ENCODE measurements at regions not wholly inside any gene's neighbourhood (a gene's known extent, or its start where the extent isn't known, plus 50 kb on each side); places are given as distances from the start of the nearest gene placed in this dataset.
"Not testable (repeated sequence)": the region's sequence is repeated elsewhere in the genome, so short reads cannot be mapped to it uniquely, and the experiment has no call there.

DNA sequence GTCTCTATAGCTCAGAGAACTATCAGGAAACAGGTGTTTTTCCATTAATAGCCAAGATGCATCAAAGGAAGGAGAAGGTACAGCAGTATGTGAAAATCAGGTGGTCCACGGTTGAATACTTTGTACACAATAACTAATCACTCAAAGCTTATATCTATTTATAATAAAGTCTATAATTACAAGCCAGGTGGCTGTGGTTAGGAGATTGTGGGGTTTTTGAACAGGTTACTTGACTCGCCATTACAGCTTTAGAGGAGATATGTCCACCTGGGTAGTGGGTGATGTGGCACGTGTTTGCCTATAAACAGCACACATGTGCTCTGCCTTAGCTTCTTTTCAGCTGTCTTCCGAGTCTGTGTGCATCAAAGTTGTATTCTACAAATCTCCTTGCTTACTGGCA is 892.2 kb upstream of the ZEB2 start:
- ChIA-PET POLR2A (no interaction called here), CTCF (interaction anchor here (0.7 kb wide), 1 partner anchor 150 kb away, joined by 3 read pairs; no protein-coding TSS in a partner anchor)
- H3K36me3 Mint-ChIP-seq, result no peaks in the 10 kb centered on the region
- intact Hi-C loops (cut with micrococcal nuclease), result no loop called here
- no peaks in the 10 kb centered on the region for H3K9me3 Mint-ChIP-seq
- peaks cover 12% of the 10 kb centered on the region for H3K4me1 Mint-ChIP-seq (ENCODE audit: low read depth)
- no peak for DNase-seq
- no peak overlapping the region for H3K4me3 Mint-ChIP-seq
- no peaks in the 10 kb centered on the region for H3K27me3 Mint-ChIP-seq
- no peak overlapping the region for H3K27ac Mint-ChIP-seq

DNA sequence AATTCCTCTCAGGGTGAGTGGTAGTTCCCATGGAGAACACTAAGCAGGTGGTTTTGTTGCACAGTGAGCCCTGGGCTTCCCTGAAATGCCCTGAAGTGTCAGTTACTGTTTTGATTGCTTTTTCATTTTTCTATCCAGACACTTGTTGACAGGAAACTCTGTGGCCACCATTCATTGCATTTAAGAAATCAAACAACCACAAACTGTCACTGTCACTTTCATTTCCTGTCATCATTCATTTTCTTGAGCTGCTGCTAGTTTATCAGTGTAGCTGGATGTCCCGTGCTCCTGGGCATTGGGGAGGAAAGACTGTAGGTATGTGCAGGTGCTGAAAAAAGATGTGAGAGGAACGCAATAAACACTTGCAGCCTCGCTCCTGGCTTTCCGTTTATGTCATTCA is 891.6 kb upstream of the ZEB2 start:
- no peaks in the 10 kb centered on the region for H3K36me3 Mint-ChIP-seq
- intact Hi-C loops (cut with micrococcal nuclease), result no loop called here
- peak; percentile 12 for DNase-seq
- H3K4me3 Mint-ChIP-seq, result no peak overlapping the region
- POLR2A ChIA-PET, result no interaction called here
- CTCF ChIA-PET, result interaction anchor here (0.7 kb wide), 1 partner anchor 151 kb away, joined by 3 read pairs; no protein-coding TSS in a partner anchor
- H3K27me3 Mint-ChIP-seq, result no peaks in the 10 kb centered on the region
- H3K4me1 Mint-ChIP-seq (ENCODE audit: low read depth), result peaks cover 12% of the 10 kb centered on the region
- no peak overlapping the region for H3K27ac Mint-ChIP-seq
- H3K9me3 Mint-ChIP-seq, result no peaks in the 10 kb centered on the region

DNA sequence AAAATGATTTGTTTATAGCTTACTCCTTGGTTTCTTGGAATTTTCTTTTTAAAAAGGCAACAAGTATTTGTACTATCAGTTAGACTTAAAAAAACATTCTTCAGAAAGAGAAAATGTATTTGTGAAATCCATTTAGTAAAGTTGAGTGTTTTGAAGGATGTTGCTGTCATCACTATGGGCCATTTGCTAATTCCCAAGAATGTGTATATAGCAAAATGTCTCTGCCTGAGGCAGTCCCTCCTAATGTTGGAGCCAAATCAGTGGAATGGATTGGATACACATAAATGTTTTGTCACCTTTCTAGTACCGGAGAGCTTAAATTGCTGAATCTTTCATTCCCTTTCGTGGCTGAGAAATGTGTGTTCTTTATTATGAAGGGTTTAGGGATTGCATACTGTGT is 890.2 kb upstream of the ZEB2 start:
- intact Hi-C loops (cut with micrococcal nuclease), result no loop called here
- Mint-ChIP-seq H3K27ac (no peak overlapping the region), H3K36me3 (no peaks in the 10 kb centered on the region), H3K27me3 (peaks cover 2% of the 10 kb centered on the region), H3K4me3 (no peak overlapping the region), H3K4me1 (ENCODE audit: low read depth) (peaks cover 12% of the 10 kb centered on the region), H3K9me3 (no peaks in the 10 kb centered on the region)
- no peak for DNase-seq
- ChIA-PET POLR2A (no interaction called here), CTCF (no interaction called here)

DNA sequence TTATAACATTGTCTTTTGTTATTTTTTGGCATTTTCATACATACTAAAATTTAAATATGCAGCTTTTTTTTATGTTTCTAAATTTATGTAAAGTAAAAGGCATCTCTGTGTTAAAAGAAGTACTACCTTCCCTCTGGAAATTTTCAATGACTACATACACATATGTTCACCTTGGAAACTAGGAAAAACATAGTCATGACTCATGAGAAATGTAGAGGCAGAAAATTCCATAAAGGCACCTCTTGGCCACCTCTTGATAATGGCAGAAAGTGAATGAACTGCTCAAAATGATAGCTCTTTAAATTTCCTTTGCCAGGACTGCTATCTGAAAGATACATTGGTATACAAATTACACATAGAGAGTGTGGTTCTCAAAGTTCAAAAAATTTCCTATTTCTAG is 889.1 kb upstream of the ZEB2 start:
- Mint-ChIP-seq H3K27me3 (peaks cover 2% of the 10 kb centered on the region), H3K4me3 (no peak overlapping the region), H3K36me3 (no peaks in the 10 kb centered on the region), H3K27ac (no peak overlapping the region), H3K9me3 (no peaks in the 10 kb centered on the region), H3K4me1 (ENCODE audit: low read depth) (peaks cover 12% of the 10 kb centered on the region)
- intact Hi-C loops (cut with micrococcal nuclease), result no loop called here
- no peak for DNase-seq
- ChIA-PET CTCF (no interaction called here), POLR2A (no interaction called here)

DNA sequence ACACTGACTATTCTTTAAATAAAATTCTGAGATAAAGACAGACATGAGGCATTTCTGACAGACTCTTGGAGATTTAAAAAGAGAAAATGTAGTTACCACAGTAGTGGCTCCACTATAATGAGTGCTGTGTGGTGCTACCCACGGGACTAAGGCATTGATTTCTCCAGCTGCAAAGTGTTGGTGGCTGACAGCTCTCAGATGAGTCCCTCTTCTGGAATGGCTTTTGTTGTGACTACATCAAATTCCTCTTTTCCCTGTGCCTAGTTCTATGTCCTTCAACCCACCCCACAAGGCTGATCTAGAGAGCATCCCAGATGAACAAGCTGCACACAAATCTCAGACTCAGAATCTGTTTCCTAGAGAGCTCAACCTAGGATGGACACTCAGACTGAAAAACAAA is 884.8 kb upstream of the ZEB2 start:
- H3K9me3 Mint-ChIP-seq, result no peaks in the 10 kb centered on the region
- POLR2A ChIA-PET, result no interaction called here
- no peak overlapping the region for H3K27ac Mint-ChIP-seq
- H3K4me1 Mint-ChIP-seq (ENCODE audit: low read depth), result no peaks in the 10 kb centered on the region
- H3K27me3 Mint-ChIP-seq, result peaks cover 2% of the 10 kb centered on the region
- intact Hi-C loops (cut with micrococcal nuclease), result no loop called here
- H3K36me3 Mint-ChIP-seq, result no peaks in the 10 kb centered on the region
- no peak overlapping the region for H3K4me3 Mint-ChIP-seq
- no peak for DNase-seq
- CTCF ChIA-PET, result no interaction called here

DNA sequence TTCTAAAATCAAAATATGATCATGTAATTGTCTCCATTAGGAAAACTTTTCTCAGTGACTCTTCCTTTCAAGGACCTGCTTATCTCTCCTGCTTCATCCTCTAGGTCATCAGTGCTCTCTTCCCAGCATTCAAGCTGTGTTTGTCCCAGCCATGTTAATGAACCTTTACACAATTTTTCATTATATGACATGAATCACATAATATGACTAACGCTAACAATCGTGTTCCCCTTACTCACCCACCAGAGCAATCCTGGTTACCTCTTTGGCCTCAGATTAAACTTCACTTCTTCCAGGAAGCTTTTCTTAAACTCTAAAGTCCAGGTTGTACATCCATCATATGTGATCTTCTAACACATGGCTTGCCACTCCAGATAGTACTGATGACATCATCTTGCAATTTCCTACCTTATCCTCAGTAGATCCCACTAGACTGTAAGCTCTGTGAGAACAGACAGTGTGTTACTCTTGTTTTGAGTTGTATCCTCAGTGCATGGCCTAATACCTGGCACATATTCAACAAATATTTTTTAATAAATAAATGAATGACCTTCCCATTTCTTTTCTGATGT is 882.9 kb upstream of the ZEB2 start:
- no peak overlapping the region for H3K27ac Mint-ChIP-seq
- no peaks in the 10 kb centered on the region for H3K36me3 Mint-ChIP-seq
- intact Hi-C loops (cut with micrococcal nuclease), result no loop called here
- H3K4me3 Mint-ChIP-seq, result no peak overlapping the region
- H3K27me3 Mint-ChIP-seq, result peaks cover 2% of the 10 kb centered on the region
- ChIA-PET POLR2A (no interaction called here), CTCF (no interaction called here)
- no peaks in the 10 kb centered on the region for H3K4me1 Mint-ChIP-seq (ENCODE audit: low read depth)
- DNase-seq, result no peak
- no peaks in the 10 kb centered on the region for H3K9me3 Mint-ChIP-seq

DNA sequence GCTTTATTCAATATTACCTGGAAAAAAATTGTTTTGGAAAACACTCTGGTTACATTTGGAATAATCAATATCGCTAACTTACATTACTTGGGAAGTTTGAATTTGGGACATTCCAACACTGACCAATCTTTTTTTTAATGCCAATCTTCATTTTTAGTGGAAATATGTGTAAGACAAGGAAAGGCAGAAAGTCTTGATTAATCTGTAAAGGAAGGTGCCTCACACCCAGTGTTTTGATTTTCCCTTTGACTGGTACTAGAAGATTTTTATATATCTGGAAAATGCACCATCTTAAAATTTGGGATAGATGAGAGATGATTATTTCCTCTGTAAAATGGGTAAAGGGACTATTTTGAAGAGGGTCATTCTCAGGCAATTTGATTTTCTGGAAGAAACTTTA is 879.2 kb upstream of the ZEB2 start:
- Mint-ChIP-seq H3K27ac (no peak overlapping the region), H3K36me3 (no peaks in the 10 kb centered on the region), H3K27me3 (no peaks in the 10 kb centered on the region), H3K4me3 (no peak overlapping the region), H3K9me3 (no peaks in the 10 kb centered on the region), H3K4me1 (ENCODE audit: low read depth) (no peaks in the 10 kb centered on the region)
- DNase-seq, result no peak
- CTCF ChIA-PET, result no interaction called here
- intact Hi-C loops (cut with micrococcal nuclease), result no loop called here
- POLR2A ChIA-PET, result no interaction called here

DNA sequence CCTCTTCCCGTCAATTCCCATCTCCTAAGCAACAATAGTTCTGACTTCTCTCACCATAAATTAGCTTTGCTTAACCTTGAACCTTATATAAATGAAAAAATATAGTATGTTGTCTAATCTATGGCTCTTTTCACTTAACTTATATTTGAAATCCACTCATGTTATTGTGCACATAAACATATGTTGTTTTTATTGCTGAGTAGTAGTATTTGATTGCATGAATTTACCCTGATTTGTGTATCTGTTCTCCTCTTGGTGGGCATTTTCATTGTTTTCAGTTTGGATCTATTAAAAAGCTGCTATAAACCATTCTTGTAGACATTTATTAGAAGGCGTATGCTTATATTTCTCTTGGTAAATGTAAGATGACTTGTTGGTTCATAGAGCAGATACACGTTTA is 874.3 kb upstream of the ZEB2 start:
- Mint-ChIP-seq H3K4me3 (no peak overlapping the region), H3K4me1 (ENCODE audit: low read depth) (no peaks in the 10 kb centered on the region), H3K27ac (no peak overlapping the region), H3K9me3 (no peaks in the 10 kb centered on the region), H3K36me3 (no peaks in the 10 kb centered on the region), H3K27me3 (no peaks in the 10 kb centered on the region)
- DNase-seq, result no peak
- ChIA-PET POLR2A (no interaction called here), CTCF (no interaction called here)
- intact Hi-C loops (cut with micrococcal nuclease), result no loop called here

DNA sequence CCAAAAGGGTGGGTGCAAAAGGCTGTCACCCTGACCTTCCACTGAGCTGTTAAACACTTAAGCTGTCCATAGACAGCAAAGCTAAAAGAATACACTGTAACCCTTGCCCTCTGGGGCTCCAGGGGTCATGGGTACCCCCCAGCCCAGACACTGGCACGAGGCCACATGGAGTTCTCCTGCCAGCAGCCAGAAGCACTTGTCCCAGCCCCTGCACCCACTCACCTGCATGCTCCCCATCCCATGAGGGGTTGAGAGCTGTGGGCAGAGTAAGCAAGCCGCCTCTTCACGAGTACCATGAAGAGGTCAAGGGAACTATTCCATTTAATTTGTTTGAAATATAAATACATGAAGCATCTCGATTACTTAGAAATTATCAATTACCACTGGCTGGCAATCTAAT is 867.1 kb upstream of the ZEB2 start:
- Mint-ChIP-seq H3K4me3 (no peak overlapping the region), H3K36me3 (no peaks in the 10 kb centered on the region), H3K27me3 (no peaks in the 10 kb centered on the region), H3K27ac (no peak overlapping the region), H3K4me1 (ENCODE audit: low read depth) (no peaks in the 10 kb centered on the region), H3K9me3 (no peaks in the 10 kb centered on the region)
- intact Hi-C loops (cut with micrococcal nuclease), result no loop called here
- ChIA-PET POLR2A (no interaction called here), CTCF (no interaction called here)
- no peak for DNase-seq

DNA sequence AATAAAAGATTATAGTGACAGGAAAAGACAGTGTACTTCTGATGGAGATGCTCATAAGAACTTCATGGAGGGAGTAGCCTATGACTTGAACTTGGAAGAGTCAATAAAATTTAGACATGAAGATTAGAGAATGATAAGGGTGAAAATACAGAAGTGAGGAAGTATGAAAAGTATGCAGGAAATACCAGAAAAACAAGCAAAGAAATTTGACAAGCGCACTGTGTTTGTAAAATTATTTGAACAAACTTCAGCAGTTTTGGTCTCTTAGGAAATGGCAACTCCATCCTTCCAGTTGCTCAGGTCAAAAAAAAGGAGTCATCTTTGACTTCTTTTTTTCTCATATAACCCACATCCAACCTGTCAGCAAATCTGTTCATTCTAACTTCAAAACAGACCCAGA is 864.0 kb upstream of the ZEB2 start:
- no peak for DNase-seq
- POLR2A ChIA-PET, result no interaction called here
- Mint-ChIP-seq H3K9me3 (no peaks in the 10 kb centered on the region), H3K36me3 (no peaks in the 10 kb centered on the region), H3K27me3 (no peaks in the 10 kb centered on the region), H3K27ac (no peak overlapping the region), H3K4me3 (no peak overlapping the region), H3K4me1 (ENCODE audit: low read depth) (no peaks in the 10 kb centered on the region)
- intact Hi-C loops (cut with micrococcal nuclease), result no loop called here
- CTCF ChIA-PET, result no interaction called here

DNA sequence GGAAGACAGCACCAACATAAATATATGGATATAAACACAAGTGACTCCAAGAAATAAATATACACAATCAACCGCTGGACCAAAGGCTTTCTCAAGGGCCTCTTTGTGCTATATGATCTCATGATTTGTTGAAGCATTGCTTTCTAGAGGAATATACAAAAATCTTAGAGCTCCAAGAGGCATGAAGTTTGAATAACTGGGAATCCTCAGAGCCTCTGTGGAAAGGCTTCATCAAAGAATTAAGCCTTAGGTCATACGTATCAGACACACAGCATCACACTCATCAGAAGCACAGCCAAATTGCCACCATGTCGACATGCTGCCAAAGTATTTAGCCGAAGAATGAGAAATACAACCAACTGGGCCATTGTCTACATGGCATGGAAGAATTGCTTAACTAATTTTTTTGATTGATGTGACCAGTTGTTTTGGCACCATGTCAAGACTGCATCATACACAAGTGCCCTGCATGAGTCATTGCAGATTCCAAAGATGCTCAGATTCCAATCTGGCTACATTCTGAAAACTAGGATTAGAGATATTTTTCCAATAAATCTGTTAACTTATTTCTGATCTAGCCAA is 860.6 kb upstream of the ZEB2 start:
- POLR2A ChIA-PET, result no interaction called here
- no peaks in the 10 kb centered on the region for H3K27me3 Mint-ChIP-seq
- no peak overlapping the region for H3K4me3 Mint-ChIP-seq
- no peaks in the 10 kb centered on the region for H3K9me3 Mint-ChIP-seq
- no peaks in the 10 kb centered on the region for H3K4me1 Mint-ChIP-seq (ENCODE audit: low read depth)
- no peak overlapping the region for H3K27ac Mint-ChIP-seq
- DNase-seq, result no peak
- intact Hi-C loops (cut with micrococcal nuclease), result no loop called here
- H3K36me3 Mint-ChIP-seq, result no peaks in the 10 kb centered on the region
- CTCF ChIA-PET, result no interaction called here

DNA sequence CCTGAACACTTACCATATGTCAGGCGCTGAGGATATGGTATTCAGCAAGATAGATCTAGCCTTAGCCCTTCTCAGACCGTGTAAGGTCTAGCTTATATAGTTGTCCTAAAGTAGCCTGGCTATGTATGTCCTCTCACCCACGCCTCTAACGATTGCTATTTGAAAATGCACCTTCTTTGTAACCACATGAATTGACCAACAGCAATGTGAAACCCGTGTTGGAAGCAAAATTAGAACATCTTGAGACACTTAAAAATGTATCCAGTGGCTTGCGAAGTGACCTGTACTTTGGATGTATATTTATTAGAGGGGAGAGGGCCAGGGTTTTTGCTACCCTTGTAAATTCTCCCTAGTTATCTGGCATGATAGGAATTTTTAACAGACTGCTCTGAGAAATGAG is 860.0 kb upstream of the ZEB2 start:
- Mint-ChIP-seq H3K27me3 (no peaks in the 10 kb centered on the region), H3K9me3 (no peaks in the 10 kb centered on the region), H3K27ac (no peak overlapping the region), H3K36me3 (no peaks in the 10 kb centered on the region), H3K4me1 (ENCODE audit: low read depth) (no peaks in the 10 kb centered on the region), H3K4me3 (no peak overlapping the region)
- CTCF ChIA-PET, result no interaction called here
- intact Hi-C loops (cut with micrococcal nuclease), result no loop called here
- POLR2A ChIA-PET, result no interaction called here
- DNase-seq, result no peak

DNA sequence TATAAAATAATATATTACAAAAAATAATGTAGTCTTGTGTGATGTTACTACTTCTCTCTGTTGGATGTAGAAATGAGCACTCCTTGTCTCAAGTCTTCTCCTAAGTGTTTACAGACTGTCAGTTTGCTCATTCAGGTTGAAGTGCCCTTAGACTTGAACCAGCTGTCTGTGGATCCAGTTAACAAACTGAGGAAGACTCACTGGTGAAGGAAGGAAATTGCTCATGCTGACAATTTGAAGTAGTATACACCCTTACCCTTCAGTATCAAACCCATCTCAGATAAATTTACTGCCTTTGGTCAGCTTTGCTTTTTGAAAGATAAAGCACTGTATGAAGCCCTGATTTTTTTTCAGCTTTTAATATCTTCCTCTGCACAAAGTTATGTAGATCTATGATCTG is 854.2 kb upstream of the ZEB2 start:
- H3K4me3 Mint-ChIP-seq, result no peak overlapping the region
- no peaks in the 10 kb centered on the region for H3K4me1 Mint-ChIP-seq (ENCODE audit: low read depth)
- no peaks in the 10 kb centered on the region for H3K27me3 Mint-ChIP-seq
- ChIA-PET POLR2A (no interaction called here), CTCF (no interaction called here)
- no peak overlapping the region for H3K27ac Mint-ChIP-seq
- no peaks in the 10 kb centered on the region for H3K9me3 Mint-ChIP-seq
- no peak for DNase-seq
- intact Hi-C loops (cut with micrococcal nuclease), result no loop called here
- no peaks in the 10 kb centered on the region for H3K36me3 Mint-ChIP-seq

DNA sequence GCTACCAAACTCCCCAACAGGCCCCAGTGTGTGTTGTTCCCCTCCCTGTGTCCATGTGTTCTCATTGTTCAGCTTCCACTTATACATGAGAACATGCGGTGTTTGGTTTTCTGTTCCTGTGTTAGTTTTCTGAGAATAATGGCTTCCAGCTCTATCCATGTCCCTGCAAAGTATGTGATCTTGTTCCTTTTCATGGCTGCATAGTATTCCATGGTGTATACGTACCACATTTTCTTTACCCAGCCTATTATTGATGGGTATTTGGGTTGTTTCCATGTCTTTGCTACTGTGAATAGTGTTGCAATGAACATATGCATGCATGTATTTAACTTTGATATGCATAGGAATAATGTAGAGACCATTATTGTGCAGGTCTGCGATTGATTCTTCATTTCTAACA is 847.4 kb upstream of the ZEB2 start:
- H3K36me3 Mint-ChIP-seq; POLR2A ChIA-PET; intact Hi-C loops (cut with micrococcal nuclease); DNase-seq; H3K9me3 Mint-ChIP-seq; CTCF ChIA-PET; H3K4me1 Mint-ChIP-seq (ENCODE audit: low read depth); H3K27ac Mint-ChIP-seq; H3K27me3 Mint-ChIP-seq; H3K4me3 Mint-ChIP-seq: not testable (repeated sequence)
